Pancreas (tissue), 10 donors: ENCODE measurements at regions not wholly inside any gene's neighbourhood (a gene's known extent, or its start where the extent isn't known, plus 50 kb on each side); places are given as distances from the start of the nearest gene placed in this dataset.

Source experiments
- ATAC-seq, 4 donors: fragments of 200-7000 bp; cut with Tn5 transposase; one replicate each; pipeline versions ENCODE4 v1.8.0 to v1.9.1; 2020; ENCODE audit warnings: mild to moderate bottlenecking in 4 of 4, moderate library complexity in 4 of 4
- DNase-seq, 6 donors: peaks; one replicate each; pipeline ENCODE4 v3.0.0-alpha.2; 2020
- FAIRE-seq: peaks from 2 replicates; lab custom pipeline; 2012; peaks lifted over from hg19 to GRCh38; lab: Jason Lieb, UNC
- H3K27ac ChIP-seq, 4 donors: fragments of 200-600 bp; sonication (generic); 1 replicate in 3 of 4; 2 replicates in 1 of 4; pipeline versions ENCODE4 v1.5.0 to v1.8.0; 2020
- H3K27me3 ChIP-seq, 4 donors: fragments of 200-600 bp; one replicate each; pipeline ENCODE4 v1.8.0; 2021
- H3K36me3 ChIP-seq, 3 donors: fragments of 200-600 bp; sonication (generic) in 1 of 3; one replicate each; pipeline versions ENCODE4 v1.5.0 to v1.8.0; 2020 to 2021
- H3K4me1 ChIP-seq, 3 donors: fragments of 200-600 bp; one replicate each; pipeline ENCODE4 v1.8.0; 2021
- H3K4me3 ChIP-seq, 4 donors: fragments of 200-600 bp; sonication (generic) in 2 of 4; one replicate each; pipeline versions ENCODE4 v1.5.0 to v1.8.0; 2020 to 2021
- H3K9me3 ChIP-seq, 4 donors: fragments of 200-600 bp; one replicate each; pipeline ENCODE4 v1.8.0; 2021
- whole genome bisulfite sequencing, 2 donors: extraction: QIAGEN DNeasy Blood & Tissue Kit; methylation state at CpG; one replicate each; pipeline ENCODE4 v1.1.7; 2013; 5-methylcytosine and 5-hydroxymethylcytosine counted together
- intact Hi-C, 3 donors: fragments of 100-400 bp; cut with DNase I; formaldehyde crosslinking; loops; one replicate each; pipeline versions ENCODE4 v1.11.1 to v1.14.2; 2022
- TF ChIP-seq, protein P1 (sequence below), 4 donors: fragments of 200-600 bp; sonication (generic) in 3 of 4; IDR thresholded peaks; one replicate each; pipeline versions ENCODE4 v1.5.0 to v1.8.0; 2021; ENCODE audit warnings: antibody characterized with exemption in 4 of 4
- donor health status: healthy with polysubstance abuse.
- donor health status: DM: no; HTN: no; CAD: no; lungs with moderate emphysema.
- donor health status: DM: no; HTN: no; CAD: no.
- donor health status: control.
- donor health status: control.
- donor health status: Bipolar disorder and iron deficiency.
- donor health status: DM: yes; HTN: yes; CAD: no.
- donor health status: DM: no; HTN: no; CAD: no.
- donor health status: DM: no; HTN: no; CAD: no.
- donor health status: DM: yes; HTN: yes; CAD: no.

- DNase-seq (no peak), ATAC-seq (no peak), FAIRE-seq (no peak)
- intact Hi-C loops: no loop called here
- Histone ChIP-seq H3K27ac (no peak overlapping the region), H3K4me3 (no peak overlapping the region), H3K4me1 (no peaks in the 10 kb centered on the region), H3K9me3 (no peaks in the 10 kb centered on the region), H3K36me3 (no peaks in the 10 kb centered on the region), H3K27me3 (no peaks in the 10 kb centered on the region)
- TF ChIP-seq, protein P1, sequence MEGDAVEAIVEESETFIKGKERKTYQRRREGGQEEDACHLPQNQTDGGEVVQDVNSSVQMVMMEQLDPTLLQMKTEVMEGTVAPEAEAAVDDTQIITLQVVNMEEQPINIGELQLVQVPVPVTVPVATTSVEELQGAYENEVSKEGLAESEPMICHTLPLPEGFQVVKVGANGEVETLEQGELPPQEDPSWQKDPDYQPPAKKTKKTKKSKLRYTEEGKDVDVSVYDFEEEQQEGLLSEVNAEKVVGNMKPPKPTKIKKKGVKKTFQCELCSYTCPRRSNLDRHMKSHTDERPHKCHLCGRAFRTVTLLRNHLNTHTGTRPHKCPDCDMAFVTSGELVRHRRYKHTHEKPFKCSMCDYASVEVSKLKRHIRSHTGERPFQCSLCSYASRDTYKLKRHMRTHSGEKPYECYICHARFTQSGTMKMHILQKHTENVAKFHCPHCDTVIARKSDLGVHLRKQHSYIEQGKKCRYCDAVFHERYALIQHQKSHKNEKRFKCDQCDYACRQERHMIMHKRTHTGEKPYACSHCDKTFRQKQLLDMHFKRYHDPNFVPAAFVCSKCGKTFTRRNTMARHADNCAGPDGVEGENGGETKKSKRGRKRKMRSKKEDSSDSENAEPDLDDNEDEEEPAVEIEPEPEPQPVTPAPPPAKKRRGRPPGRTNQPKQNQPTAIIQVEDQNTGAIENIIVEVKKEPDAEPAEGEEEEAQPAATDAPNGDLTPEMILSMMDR (IDR thresholded peaks at IDR 0.05): no peak
- 63 to 73% methylated on average over 8 of the region's 8 CpGs for WGBS, 2 donors
Observed at GRCh38 chr16:65751622-65752521, 614.6 kb upstream of the CDH5 start.

DNA sequence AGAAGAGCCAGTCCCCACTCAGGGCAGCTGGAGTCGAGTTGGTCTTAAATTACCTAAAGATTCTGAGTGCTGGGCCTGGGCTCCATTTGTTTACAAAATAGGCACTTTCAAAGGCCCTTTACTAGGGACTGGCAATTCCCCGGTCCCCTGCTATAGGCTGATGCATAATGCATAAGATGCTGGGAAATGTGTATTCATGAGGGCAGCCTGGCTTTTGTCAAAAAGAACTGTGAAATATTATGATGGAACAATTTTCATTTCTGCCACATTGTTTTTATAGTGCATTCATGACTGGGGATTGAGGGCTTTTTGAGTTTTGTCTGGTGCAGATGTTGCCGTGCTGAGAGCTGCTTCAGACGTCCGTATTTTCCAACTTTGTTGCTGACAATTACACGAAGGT lies 617.0 kb upstream of the CDH5 start:
- H3K36me3 ChIP-seq: no peaks in the 10 kb centered on the region
- no peaks in the 10 kb centered on the region for H3K4me1 ChIP-seq
- DNase-seq (no peak), FAIRE-seq (no peak), ATAC-seq (no peak)
- intact Hi-C loops: no loop called here
- H3K27ac ChIP-seq: no peak overlapping the region
- no peak overlapping the region for H3K4me3 ChIP-seq
- no peaks in the 10 kb centered on the region for H3K9me3 ChIP-seq
- WGBS, 2 donors: 48 to 57% methylated on average over 6 of the region's 6 CpGs
- TF ChIP-seq, protein P1 (IDR thresholded peaks at IDR 0.05): no peak
- H3K27me3 ChIP-seq: no peaks in the 10 kb centered on the region

DNA sequence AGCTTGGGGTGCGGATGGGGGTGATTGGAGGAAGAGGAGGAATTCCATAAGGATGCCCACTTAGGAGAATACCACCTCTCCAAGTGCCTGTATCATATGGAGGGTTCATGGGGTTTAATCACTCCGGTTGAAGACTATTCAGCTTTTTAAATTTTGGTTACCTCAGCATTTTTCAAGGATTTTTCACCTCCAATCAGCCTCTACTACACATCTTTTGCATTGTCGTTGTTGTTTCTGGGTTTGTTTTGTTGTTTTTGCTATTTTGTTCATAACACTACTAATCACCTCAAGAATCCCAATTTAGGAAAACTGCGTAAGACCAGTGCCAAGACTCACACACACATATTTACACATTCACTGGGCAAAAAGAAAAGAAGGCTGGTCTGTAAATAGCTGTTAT lies 619.5 kb upstream of the CDH5 start:
- H3K9me3 ChIP-seq: no peaks in the 10 kb centered on the region
- whole genome bisulfite sequencing, 2 donors: 66 to 74% methylated on average over 4 of the region's 4 CpGs
- no peak for FAIRE-seq

GRCh38 chr16:65745201-65745708 lies 621.2 kb upstream of the CDH5 start:
- no peaks in the 10 kb centered on the region for H3K4me1 ChIP-seq
- 67 to 81% methylated on average over 1 of the region's 1 CpG for WGBS, 2 donors
- H3K27ac ChIP-seq: no peak overlapping the region
- FAIRE-seq (no peak), DNase-seq (no peak), ATAC-seq (no peak)
- no peaks in the 10 kb centered on the region for H3K9me3 ChIP-seq
- no peak overlapping the region for H3K4me3 ChIP-seq
- intact Hi-C loops: no loop called here
- H3K36me3 ChIP-seq: no peaks in the 10 kb centered on the region
- no peaks in the 10 kb centered on the region for H3K27me3 ChIP-seq
- TF ChIP-seq, protein P1 (IDR thresholded peaks at IDR 0.05): no peak

More for the DNA sequence above, 619.5 kb upstream of the CDH5 start:
- ATAC-seq: no peak
- Histone ChIP-seq H3K36me3 (no peaks in the 10 kb centered on the region), H3K4me3 (no peak overlapping the region), H3K27ac (no peak overlapping the region), H3K4me1 (no peaks in the 10 kb centered on the region), H3K27me3 (no peaks in the 10 kb centered on the region)
- no peak for DNase-seq
- intact Hi-C loops: no loop called here
- TF ChIP-seq, protein P1 (IDR thresholded peaks at IDR 0.05): no peak

- DNase-seq (no peak), FAIRE-seq (no peak), ATAC-seq (no peak)
- H3K9me3 ChIP-seq: no peaks in the 10 kb centered on the region
- TF ChIP-seq, protein P1 (IDR thresholded peaks at IDR 0.05): no peak
- H3K4me3 ChIP-seq: no peak overlapping the region
- no peaks in the 10 kb centered on the region for H3K36me3 ChIP-seq
- WGBS, 2 donors: 46 to 76% methylated on average over 2 of the region's 2 CpGs
- no peak overlapping the region for H3K27ac ChIP-seq
- no peaks in the 10 kb centered on the region for H3K4me1 ChIP-seq
- H3K27me3 ChIP-seq: no peaks in the 10 kb centered on the region
- intact Hi-C loops: no loop called here
Observed at GRCh38 chr16:65744401-65744800, 622.1 kb upstream of the CDH5 start.
